Stimulated activated effector memory CD8-positive, alpha-beta T cell treated with anti-CD3 and anti-CD28 coated beads, Interleukin-12 subunit alpha, Interleukin-12 subunit beta, amount 100 ng/mL, for 72 hours (primary cell): ENCODE measurements at regions not wholly inside any gene's neighbourhood (a gene's known extent, or its start where the extent isn't known, plus 50 kb on each side); places are given as distances from the start of the nearest gene placed in this dataset.

Experiments
- ATAC-seq: fragments of 150-1000 bp; cut with Tn5 transposase; 2 replicates; pipeline ENCODE4 v1.10.0; 2021
- DNase-seq, 2 donors: peaks; one replicate each; pipeline ENCODE4 v3.0.0; 2021 to 2022; ENCODE audit warnings: low spot score in 2 of 2
- H3K27ac Mint-ChIP-seq: one replicate; pipeline ENCODE4 v1.8.0; 2022; ENCODE audit warnings: mild to moderate bottlenecking, mixed read lengths
- H3K36me3 Mint-ChIP-seq: one replicate; pipeline ENCODE4 v1.8.0; 2022; ENCODE audit warnings: mild to moderate bottlenecking, mixed read lengths
- H3K4me1 Mint-ChIP-seq: one replicate; pipeline ENCODE4 v1.8.0; 2022; ENCODE audit warnings: mixed read lengths
- H3K4me3 Mint-ChIP-seq: one replicate; pipeline ENCODE4 v1.8.0; 2022; ENCODE audit warnings: mild to moderate bottlenecking, mixed read lengths
- H3K9me3 Mint-ChIP-seq: one replicate; pipeline ENCODE4 v1.8.0; 2022; ENCODE audit warnings: mixed read lengths

DNA sequence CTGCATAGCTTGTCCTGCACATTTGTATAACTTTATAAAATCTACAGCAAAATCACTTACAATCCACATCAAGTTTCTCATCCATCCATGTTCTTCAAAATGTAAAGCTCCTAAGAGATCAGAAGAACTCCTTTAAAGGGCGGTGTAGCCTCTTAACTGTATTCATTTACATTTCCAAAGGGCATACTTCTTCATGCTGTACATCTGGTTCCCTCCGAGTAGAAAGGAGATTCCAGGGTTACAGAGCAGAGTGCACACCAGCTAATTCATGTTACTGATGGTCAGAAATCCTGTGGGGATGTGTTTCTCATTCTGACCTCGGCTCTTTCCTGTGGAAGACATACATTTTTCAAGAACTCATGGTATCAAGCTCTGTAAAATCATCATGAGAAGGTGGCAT is 231.8 kb downstream of the ARAP2 start:
- H3K36me3 Mint-ChIP-seq, result no peaks in the 10 kb centered on the region
- ATAC-seq (no peak), DNase-seq (no peak)
- H3K4me3 Mint-ChIP-seq, result no peak overlapping the region
- H3K27ac Mint-ChIP-seq, result no peak overlapping the region
- H3K4me1 Mint-ChIP-seq, result no peaks in the 10 kb centered on the region
- no peaks in the 10 kb centered on the region for H3K9me3 Mint-ChIP-seq

DNA sequence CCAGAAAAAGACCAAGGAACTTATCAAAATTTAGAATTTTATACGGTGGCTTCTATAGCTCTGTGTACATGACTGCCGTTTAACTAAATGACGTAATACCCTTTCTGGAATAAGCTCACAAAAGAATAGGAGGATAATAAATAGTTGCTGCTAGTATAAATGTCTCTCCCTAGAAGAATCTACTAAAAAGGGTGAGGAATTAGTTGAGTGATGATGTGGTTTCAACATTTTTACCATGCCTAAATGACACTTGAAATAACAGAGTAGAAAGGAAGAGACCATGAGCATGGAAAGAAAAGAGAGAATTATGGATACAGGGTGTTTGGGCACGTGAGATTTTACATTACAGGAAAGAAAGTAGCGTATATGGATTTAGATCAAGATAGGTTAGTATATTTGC is 231.1 kb downstream of the ARAP2 start:
- Mint-ChIP-seq H3K36me3 (no peaks in the 10 kb centered on the region), H3K9me3 (no peaks in the 10 kb centered on the region), H3K4me3 (no peak overlapping the region), H3K27ac (no peak overlapping the region), H3K4me1 (no peaks in the 10 kb centered on the region)
- DNase-seq, result no peak
- ATAC-seq, result no peak
